ENCODE measurements at regions not wholly inside any gene's neighbourhood (a gene's known extent, or its start where the extent isn't known, plus 50 kb on each side); places are given as distances from the start of the nearest gene placed in this dataset.

DNA sequence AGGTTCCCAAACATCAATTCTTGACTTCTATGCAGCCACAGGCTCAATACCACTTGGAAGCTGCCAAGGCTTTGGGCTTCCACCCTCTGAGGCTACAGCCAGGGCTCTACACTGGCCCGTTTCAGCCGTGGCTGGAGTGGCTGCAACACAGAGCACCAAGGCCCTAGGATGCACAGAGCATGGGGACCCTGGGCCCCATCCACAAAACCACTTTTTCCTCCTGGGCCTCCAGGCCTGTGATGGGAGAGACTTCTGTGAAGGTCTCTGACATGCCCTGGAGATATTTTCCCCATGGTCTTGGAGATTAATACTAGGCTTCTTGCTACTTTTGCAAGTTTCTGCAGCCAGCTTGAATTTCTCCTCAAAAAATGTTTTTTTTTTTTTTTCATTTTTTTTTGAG lies 655.4 kb upstream of the ZP4 start:
- TF ChIP-seq, protein P1, sequence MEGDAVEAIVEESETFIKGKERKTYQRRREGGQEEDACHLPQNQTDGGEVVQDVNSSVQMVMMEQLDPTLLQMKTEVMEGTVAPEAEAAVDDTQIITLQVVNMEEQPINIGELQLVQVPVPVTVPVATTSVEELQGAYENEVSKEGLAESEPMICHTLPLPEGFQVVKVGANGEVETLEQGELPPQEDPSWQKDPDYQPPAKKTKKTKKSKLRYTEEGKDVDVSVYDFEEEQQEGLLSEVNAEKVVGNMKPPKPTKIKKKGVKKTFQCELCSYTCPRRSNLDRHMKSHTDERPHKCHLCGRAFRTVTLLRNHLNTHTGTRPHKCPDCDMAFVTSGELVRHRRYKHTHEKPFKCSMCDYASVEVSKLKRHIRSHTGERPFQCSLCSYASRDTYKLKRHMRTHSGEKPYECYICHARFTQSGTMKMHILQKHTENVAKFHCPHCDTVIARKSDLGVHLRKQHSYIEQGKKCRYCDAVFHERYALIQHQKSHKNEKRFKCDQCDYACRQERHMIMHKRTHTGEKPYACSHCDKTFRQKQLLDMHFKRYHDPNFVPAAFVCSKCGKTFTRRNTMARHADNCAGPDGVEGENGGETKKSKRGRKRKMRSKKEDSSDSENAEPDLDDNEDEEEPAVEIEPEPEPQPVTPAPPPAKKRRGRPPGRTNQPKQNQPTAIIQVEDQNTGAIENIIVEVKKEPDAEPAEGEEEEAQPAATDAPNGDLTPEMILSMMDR (IDR thresholded peaks at IDR 0.05): no peak
- TF ChIP-seq POLR2A (IDR thresholded peaks at IDR 0.05): no peak
